ENCODE measurements at regions not wholly inside any gene's neighbourhood (a gene's known extent, or its start where the extent isn't known, plus 50 kb on each side); places are given as distances from the start of the nearest gene placed in this dataset.

GRCh38 chr11:128367573-128367972 is 219.8 kb downstream of the ETS1 start:
- no peak for DNase-seq (ENCODE audit: low read depth)

DNA sequence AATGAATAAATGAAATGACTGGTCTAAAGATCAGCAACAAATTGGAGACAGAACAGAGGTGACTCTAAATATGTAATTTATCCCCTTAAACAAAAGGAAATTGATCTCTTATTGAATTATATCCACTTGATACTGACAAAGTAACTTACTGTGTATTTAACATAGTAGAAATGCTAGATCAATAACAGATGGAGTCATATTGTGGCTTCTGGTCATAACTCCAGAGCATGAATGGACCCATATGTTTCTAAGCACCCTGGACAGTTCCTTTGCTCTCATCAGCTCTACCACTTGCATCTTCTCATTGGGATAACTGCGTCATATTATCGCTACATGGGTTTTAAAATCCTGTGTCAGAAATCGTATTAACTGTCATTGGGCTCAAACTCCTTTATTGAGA is 222.3 kb downstream of the ETS1 start:
- peak; percentile 77 for DNase-seq (ENCODE audit: low read depth)

DNA sequence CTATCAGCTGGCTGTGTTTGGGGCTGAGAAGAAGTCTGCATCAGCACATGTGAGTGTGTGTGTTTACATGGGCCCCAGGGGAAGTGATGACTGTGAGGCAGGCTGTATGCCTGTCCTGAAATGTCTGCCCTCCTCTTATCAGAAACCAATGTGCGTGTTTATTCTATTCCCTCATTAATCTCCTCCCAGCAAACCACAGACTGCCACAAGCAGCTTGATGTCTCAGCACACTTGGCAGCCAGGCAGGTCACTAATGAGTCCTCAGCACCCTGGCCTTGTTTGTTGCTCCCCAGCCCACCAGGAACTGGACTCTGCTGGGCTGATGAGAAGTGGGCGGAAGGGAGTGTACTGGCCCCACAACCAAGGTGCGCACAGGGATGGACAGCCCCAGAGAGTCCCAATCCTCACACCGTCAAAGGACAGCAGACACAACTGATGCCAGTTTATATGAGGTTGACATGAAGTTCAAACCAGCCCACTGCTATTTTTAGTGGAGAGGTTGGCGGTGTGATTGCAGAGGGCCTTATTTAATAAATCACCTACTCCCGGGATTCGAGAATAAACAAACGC is 225.8 kb downstream of the ETS1 start:
- peak; percentile 20 for DNase-seq (ENCODE audit: low read depth)

DNA sequence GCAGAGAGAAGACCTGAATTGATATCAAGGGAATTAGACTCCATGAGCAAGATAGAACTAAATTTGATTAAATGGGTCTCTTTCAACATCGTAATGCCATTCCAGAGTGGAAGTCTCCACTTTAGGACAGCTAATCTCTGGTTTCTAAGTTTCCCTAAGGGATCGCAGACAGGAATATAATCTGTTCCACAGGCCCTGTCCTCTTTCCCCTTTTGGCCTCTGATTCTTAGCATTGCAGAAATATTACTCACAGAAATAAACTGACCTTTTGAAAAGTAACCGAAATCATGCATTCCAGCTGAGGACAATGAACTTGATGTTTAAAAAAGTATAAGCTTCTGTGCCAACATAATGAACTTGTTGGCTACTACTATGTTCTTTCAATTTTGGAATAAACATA is 227.8 kb downstream of the ETS1 start:
- DNase-seq (ENCODE audit: low read depth) = no peak

DNA sequence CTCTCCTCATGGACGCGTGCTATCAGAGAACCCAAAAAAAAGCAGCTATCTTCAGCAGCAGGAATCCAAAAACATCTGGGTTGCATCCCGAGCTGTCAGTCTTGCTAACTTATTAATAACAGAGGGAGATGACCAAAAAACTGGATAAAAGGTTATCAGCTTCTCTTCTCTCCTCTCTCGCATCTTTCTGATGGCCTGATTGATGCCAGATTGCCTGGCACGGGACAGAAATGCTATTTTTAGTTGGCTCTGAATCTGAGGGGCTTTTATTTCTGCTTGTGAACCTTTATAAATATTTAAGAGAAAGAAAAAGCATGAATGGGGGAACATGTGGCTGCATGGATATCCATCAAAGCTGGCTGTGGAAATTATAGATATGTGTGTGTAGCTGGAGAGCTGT is 230.3 kb downstream of the ETS1 start:
- no peak for DNase-seq (ENCODE audit: low read depth)

- DNase-seq (ENCODE audit: low read depth) = no peak
Observed at GRCh38 chr11:128355558-128355957, 231.8 kb downstream of the ETS1 start.

- no peak for DNase-seq (ENCODE audit: low read depth)
Observed at GRCh38 chr11:128354476-128354875, 232.9 kb downstream of the ETS1 start.

- no peak for DNase-seq (ENCODE audit: low read depth)
Observed at GRCh38 chr11:128351168-128351567, 236.2 kb downstream of the ETS1 start.

DNA sequence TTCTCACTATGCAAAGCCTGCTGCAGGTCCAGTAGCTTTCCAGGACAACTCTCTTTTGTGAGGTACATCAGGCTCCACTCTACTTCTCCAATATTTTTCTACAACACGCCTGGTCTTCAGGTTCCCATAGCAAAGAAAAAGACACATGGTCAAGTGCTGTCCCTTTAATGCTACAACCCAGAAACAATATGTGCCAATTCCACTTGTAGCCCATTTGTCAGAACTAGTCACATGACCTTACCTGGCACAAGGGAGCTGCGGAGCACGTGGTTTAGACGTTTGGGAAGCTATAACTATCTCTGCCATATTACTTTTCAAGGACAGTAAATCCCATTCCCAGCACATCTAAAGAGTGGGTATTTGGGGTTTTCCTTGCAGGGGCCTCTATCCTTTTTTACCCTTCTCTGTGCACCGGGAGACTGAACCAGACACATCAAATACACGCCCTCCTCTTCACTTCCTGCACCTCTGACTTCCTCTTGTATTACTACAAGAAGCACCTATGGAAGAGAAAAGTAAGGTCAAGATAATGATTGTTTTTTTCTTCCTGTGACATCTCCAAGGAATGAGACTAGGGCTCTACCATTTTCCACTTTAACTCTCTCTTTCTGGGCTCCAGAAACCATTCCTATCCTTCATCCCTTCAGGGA is 237.6 kb downstream of the ETS1 start:
- DNase-seq (ENCODE audit: low read depth) = no peak

GRCh38 chr11:128346804-128347203 is 240.6 kb downstream of the ETS1 start:
- no peak for DNase-seq (ENCODE audit: low read depth)

- DNase-seq (ENCODE audit: low read depth) = no peak
Observed at GRCh38 chr11:128345316-128345715, 242.0 kb downstream of the ETS1 start.

GRCh38 chr11:128343870-128344269 is 243.5 kb downstream of the ETS1 start:
- DNase-seq (ENCODE audit: low read depth) = no peak

- DNase-seq (ENCODE audit: low read depth) = no peak
Observed at GRCh38 chr11:128343135-128343514, 244.2 kb downstream of the ETS1 start.

DNA sequence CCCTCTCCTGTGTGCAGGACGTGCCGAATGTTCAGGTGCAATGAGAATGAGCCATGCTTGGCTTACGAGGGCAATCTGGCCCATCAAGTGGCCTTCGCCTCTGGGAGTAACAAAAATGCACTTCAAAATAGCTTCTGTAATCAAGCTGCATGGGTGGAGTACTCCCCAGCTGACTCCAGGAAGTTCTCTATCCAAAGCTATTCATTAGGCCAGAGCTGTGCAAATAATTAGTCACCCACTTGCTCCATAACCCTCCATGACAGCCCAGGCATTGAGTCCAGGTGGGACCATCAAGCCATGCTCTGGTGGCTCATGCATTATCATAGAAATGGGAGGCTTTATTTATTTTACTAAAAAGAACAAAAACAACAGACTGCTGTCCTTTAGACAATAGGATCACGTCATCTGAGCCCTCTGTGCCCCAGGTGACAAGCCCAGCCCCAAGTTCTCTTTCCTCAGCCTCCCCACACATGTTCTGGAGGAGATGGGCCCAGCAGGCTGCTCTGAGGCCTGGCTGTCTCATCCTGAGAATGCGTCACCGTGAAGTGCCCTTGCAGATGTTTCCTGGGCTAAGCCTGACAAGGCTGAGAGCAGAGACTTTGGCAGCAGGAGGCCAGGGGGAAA is 244.7 kb downstream of the ETS1 start:
- peak; percentile 31 for DNase-seq (ENCODE audit: low read depth)

DNA sequence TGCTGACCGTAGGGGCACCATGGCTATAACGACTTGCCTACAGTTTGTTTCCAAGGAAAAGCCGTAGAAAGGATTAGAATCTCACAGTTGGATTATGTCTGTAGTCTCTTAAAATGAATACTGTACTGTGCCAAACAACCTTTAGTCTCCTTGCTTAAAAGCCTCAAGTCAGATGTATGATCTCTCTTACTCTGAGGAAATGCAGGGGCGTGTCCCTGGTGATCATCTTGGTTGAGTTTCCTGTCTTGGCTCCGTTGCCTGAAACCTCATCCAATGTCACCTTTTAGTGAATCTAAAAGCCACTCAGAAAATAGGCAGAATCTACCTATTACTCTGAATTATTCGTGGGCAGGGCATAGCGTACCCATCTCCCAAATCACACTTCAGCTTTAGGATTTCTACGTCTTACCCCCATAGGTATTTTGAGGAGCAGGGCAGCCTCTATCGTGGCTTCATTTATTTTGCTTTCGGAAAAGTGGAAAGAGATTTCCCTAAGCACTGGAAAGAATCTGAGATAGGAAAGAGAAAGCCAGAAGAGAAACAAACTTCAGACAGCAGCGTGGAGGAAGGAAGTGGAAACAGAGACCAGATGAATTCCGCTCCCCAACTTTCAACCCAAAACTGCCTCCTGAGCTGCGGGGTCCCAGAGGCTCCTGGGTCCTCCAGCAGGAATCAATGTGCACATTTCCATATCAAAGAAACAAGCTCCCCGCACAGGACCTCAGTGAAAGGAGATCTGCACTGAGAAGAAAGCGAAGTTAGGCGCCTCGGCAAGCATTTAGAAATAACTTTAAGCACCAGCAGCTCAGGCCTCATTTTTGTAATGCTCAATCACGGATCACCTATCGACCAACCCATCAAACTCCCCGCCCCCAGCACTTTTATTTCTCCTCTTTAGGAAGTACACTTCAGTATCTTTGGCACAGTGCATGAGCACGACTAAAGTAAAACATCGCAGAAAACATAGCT is 245.8 kb downstream of the ETS1 start:
- DNase-seq (ENCODE audit: low read depth) = no peak

- no peak for DNase-seq (ENCODE audit: low read depth)
Observed at GRCh38 chr11:128339792-128340191, 247.6 kb downstream of the ETS1 start.

GRCh38 chr11:128338811-128339210 is 248.5 kb downstream of the ETS1 start:
- DNase-seq (ENCODE audit: low read depth) = no peak

- DNase-seq (ENCODE audit: low read depth) = peak; percentile 36
Observed at GRCh38 chr11:128336203-128336602, 251.2 kb downstream of the ETS1 start.

GRCh38 chr11:128335729-128336128 is 251.6 kb downstream of the ETS1 start:
- DNase-seq (ENCODE audit: low read depth) = no peak

GRCh38 chr11:128334311-128335044 is 252.9 kb downstream of the ETS1 start:
- no peak for DNase-seq (ENCODE audit: low read depth)

GRCh38 chr11:128331317-128331716 is 256.0 kb downstream of the ETS1 start:
- DNase-seq (ENCODE audit: low read depth) = no peak
